K562 (cell line): ENCODE measurements at regions not wholly inside any gene's neighbourhood (a gene's known extent, or its start where the extent isn't known, plus 50 kb on each side); places are given as distances from the start of the nearest gene placed in this dataset.

Source experiments
- ATAC-seq: fragments of 200-7000 bp; cut with Tn5 transposase; 3 replicates; pipeline ENCODE4 v1.9.1; 2020; ENCODE audit warnings: moderate library complexity
- BruUV-seq: library from RNA; stranded (reverse); fragments of 400-500 nt; replicated peaks from 2 replicates; lab custom pipeline; 2021; lab: Mats Ljungman, UMichigan
- CTCF ChIA-PET: fragments of 300-600 bp; formaldehyde crosslinking; extraction: SDS; loops from one replicate; lab custom pipeline; 2021; ENCODE audit warnings: low intra/inter-chr PET ratio; lab: Yijun Ruan, JAX
- POLR2A ChIA-PET: fragments of 300-600, 350-650 bp; sonication (Branson Sonifier 250); formaldehyde crosslinking; extraction: SDS; loops from one replicate; lab custom pipeline; 2021; ENCODE audit warnings: antibody characterized with exemption, inconsistent platforms; lab: Yijun Ruan, JAX
- DNase-seq, 4 experiments: peaks; one replicate each; pipeline versions ENCODE4 v3.0.0 to v3.0.0-alpha.2; 2011 to 2018; ENCODE audit warnings: low spot score in 3 of 4, mixed read lengths in 3 of 4; ENCODE audit errors: extremely low read depth in 1 of 4
- FAIRE-seq: peaks from 2 replicates; lab custom pipeline; 2011; peaks lifted over from hg19 to GRCh38; lab: Jason Lieb, UNC
- H2AFZ ChIP-seq: 2 replicates; pipeline ENCODE4 v1.6.0; 2011; ENCODE audit warnings: low read depth, low read length, control low read depth, inconsistent platforms
- H3K27ac ChIP-seq: fragments of 200-600 bp; 3 replicates; pipeline ENCODE4 v1.8.0; 2011; ENCODE audit warnings: low read depth, mild to moderate bottlenecking, control low read depth, inconsistent platforms, low read length, moderate library complexity, mixed read lengths; ENCODE audit errors: extremely low read depth
- H3K27me3 ChIP-seq, 2 experiments: fragments of 300-600 bp in 1 of 2; 2 replicates in 1 of 2; 3 replicates in 1 of 2; pipeline versions ENCODE4 v1.6.0 to v1.8.0; 2011; ENCODE audit warnings: inconsistent platforms in 2 of 2, low read length in 2 of 2, mild to moderate bottlenecking in 1 of 2, mixed read lengths in 1 of 2, moderate library complexity in 1 of 2; ENCODE audit not compliant: control insufficient read depth in 2 of 2, insufficient read depth in 2 of 2
- H3K36me3 ChIP-seq: fragments of 300-600 bp; 3 replicates; pipeline ENCODE4 v1.8.0; 2011; ENCODE audit warnings: mild to moderate bottlenecking, low read length, inconsistent platforms; ENCODE audit not compliant: control insufficient read depth, insufficient read depth
- H3K4me1 ChIP-seq, 2 experiments: fragments of 200-600 bp in 1 of 2; replicated peaks in 1 of 2; 2 replicates in 1 of 2; 3 replicates in 1 of 2; pipeline versions ENCODE4 v1.5.1 to v1.8.0; 2011; ENCODE audit warnings: inconsistent platforms in 2 of 2, low read length in 2 of 2, mild to moderate bottlenecking in 1 of 2, mixed read lengths in 1 of 2, moderate library complexity in 1 of 2; ENCODE audit not compliant: control insufficient read depth in 2 of 2, insufficient read depth in 2 of 2
- H3K4me2 ChIP-seq: 2 replicates; pipeline ENCODE4 v1.6.1; 2011; ENCODE audit warnings: low read length, control low read depth, inconsistent platforms, mixed read lengths; ENCODE audit not compliant: insufficient read depth
- H3K4me3 ChIP-seq: fragments of 200-600 bp; sonication (generic), shearing (Covaris generic); 2 replicates; pipeline ENCODE4 v1.5.1; 2016; ENCODE audit warnings: control low read depth, inconsistent platforms
- H3K79me2 ChIP-seq: fragments of 200-600 bp; 3 replicates; pipeline ENCODE4 v1.8.0; 2011; ENCODE audit warnings: low read length, inconsistent platforms; ENCODE audit not compliant: control insufficient read depth, insufficient read depth
- H3K9ac ChIP-seq, 2 experiments: 2 replicates each; pipeline versions ENCODE4 v1.6.0 to v1.6.1; 2011; ENCODE audit warnings: low read depth in 2 of 2, low read length in 2 of 2, control low read depth in 1 of 2, inconsistent platforms in 1 of 2, mild to moderate bottlenecking in 1 of 2, mixed read lengths in 1 of 2; ENCODE audit not compliant: insufficient read depth in 1 of 2
- H3K9me1 ChIP-seq: one replicate; pipeline ENCODE4 v1.6.0; 2011; ENCODE audit warnings: inconsistent platforms, mild to moderate bottlenecking, low read length, moderate library complexity; ENCODE audit not compliant: control insufficient read depth, insufficient read depth
- H3K9me3 ChIP-seq: replicated peaks from 2 replicates; pipeline ENCODE4 v1.5.1; 2011; ENCODE audit warnings: low read depth, low read length, inconsistent platforms; ENCODE audit not compliant: control insufficient read depth, insufficient read depth
- H4K20me1 ChIP-seq: replicated peaks from 2 replicates; pipeline ENCODE4 v1.6.1; 2011; ENCODE audit warnings: low read length, inconsistent platforms, mixed read lengths; ENCODE audit not compliant: control insufficient read depth, insufficient read depth
- ATF4 ChIP-seq: fragments of 450-650 bp; formaldehyde crosslinking; IDR thresholded peaks from 2 replicates; pipeline ENCODE4 v1.4.0; 2022; ENCODE audit warnings: mild to moderate bottlenecking, moderate library complexity
- E2F6 ChIP-seq, 2 experiments: IDR thresholded peaks; 2 replicates each; pipeline ENCODE4 v1.6.1; 2011; ENCODE audit warnings: borderline replicate concordance in 1 of 2, control low read depth in 1 of 2, low read depth in 1 of 2, low read length in 1 of 2, mild to moderate bottlenecking in 1 of 2, mixed read lengths in 1 of 2, moderate library complexity in 1 of 2; ENCODE audit not compliant: insufficient read depth in 1 of 2, insufficient read length in 1 of 2, poor library complexity in 1 of 2, severe bottlenecking in 1 of 2; ENCODE audit errors: extremely low read depth in 1 of 2
- ELF1 ChIP-seq: fragments of 200-800 bp; sonication (Bioruptor generic); IDR thresholded peaks from 2 replicates; pipeline ENCODE4 v1.6.1; 2016; ENCODE audit warnings: missing genetic modification characterization, missing compliant biosample characterization
- ESRRB ChIP-seq: fragments of 250-450 bp; sonication (Bioruptor Pico); IDR thresholded peaks from 2 replicates; pipeline ENCODE4 v1.5.0; 2020; ENCODE audit warnings: mild to moderate bottlenecking, moderate library complexity, borderline replicate concordance
- FUS ChIP-seq: fragments of 200-400 bp; formaldehyde crosslinking; optimal IDR thresholded peaks from 2 replicates; pipeline ENCODE3; 2017; ENCODE audit warnings: low read depth, low read length
- GTF2A2 ChIP-seq: IDR thresholded peaks from 2 replicates; pipeline ENCODE4 v1.6.1; 2016; ENCODE audit warnings: mild to moderate bottlenecking, missing genetic modification characterization, missing compliant biosample characterization
- ILK ChIP-seq: fragments of 450-650 bp; IDR thresholded peaks from 2 replicates; pipeline ENCODE4 v1.6.1; 2016; ENCODE audit warnings: missing genetic modification characterization, low read depth, mild to moderate bottlenecking, missing compliant biosample characterization, moderate library complexity, borderline replicate concordance
- MAX ChIP-seq: sonication (generic); formaldehyde crosslinking; IDR thresholded peaks from 2 replicates; pipeline ENCODE4 v1.9.0; 2022; ENCODE audit warnings: mild to moderate bottlenecking, missing genetic modification reagents
- NCOA2 ChIP-seq, 2 experiments: fragments of 450-650 bp; IDR thresholded peaks; 2 replicates each; pipeline ENCODE4 v1.6.1; 2018; ENCODE audit warnings: mild to moderate bottlenecking in 2 of 2, moderate library complexity in 1 of 2; ENCODE audit not compliant: partially characterized antibody in 2 of 2
- RBBP5 ChIP-seq: fragments of 200-600 bp; sonication (generic); IDR thresholded peaks from 2 replicates; pipeline ENCODE4 v1.6.1; 2012; ENCODE audit warnings: borderline replicate concordance, mild to moderate bottlenecking, low read length, control low read depth, inconsistent platforms; ENCODE audit not compliant: insufficient read depth, poor library complexity, severe bottlenecking
- SMAD3 ChIP-seq: fragments of 450-650 bp; formaldehyde crosslinking; conservative IDR thresholded peaks from 2 replicates; pipeline ENCODE4 v1.4.0; 2020; ENCODE audit warnings: mild to moderate bottlenecking
- SMAD4 ChIP-seq: fragments of 250-450 bp; sonication (Bioruptor Pico); conservative IDR thresholded peaks from 2 replicates; pipeline ENCODE4 v1.8.0; 2021; ENCODE audit warnings: inconsistent platforms, mild to moderate bottlenecking, moderate library complexity
- ZNF41 ChIP-seq: fragments of 250-450 bp; sonication (Bioruptor Pico); conservative IDR thresholded peaks from 2 replicates; pipeline ENCODE4 v1.4.0; 2020; ENCODE audit warnings: mild to moderate bottlenecking
- whole genome bisulfite sequencing: fragments of 100-300 bp; shearing (Covaris generic); methylation state at CpG from one replicate; pipeline ENCODE4 v1.1.6; 2016; ENCODE audit warnings: low coverage, mixed read lengths; ENCODE audit not compliant: insufficient coverage; ENCODE audit errors: missing lambda C conversion rate; 5-methylcytosine and 5-hydroxymethylcytosine counted together
- in situ Hi-C: fragments of 300-500 bp; cut with MboI; formaldehyde crosslinking; loops from 4 replicates; pipeline ENCODE4 v1.15.0; 2018; ENCODE audit warnings: inconsistent platforms, mixed read lengths
- intact Hi-C: fragments of 100-400 bp; cut with micrococcal nuclease; formaldehyde crosslinking; loops from 2 replicates; pipeline ENCODE4 v1.14.2; 2022

- TF ChIP-seq E2F6 (IDR thresholded peaks at IDR 0.05; ENCODE audit: borderline replicate concordance in 1 of 2, extremely low read depth in 1 of 2, insufficient read depth in 1 of 2, insufficient read length in 1 of 2, low read depth in 1 of 2, low read length in 1 of 2, poor library complexity in 1 of 2, severe bottlenecking in 1 of 2) (no peak), SMAD4 (CRISPR knock-in tag) (no peak), ELF1 (tag) (no peak), ILK (tag) (no peak), ESRRB (no peak), GTF2A2 (tag) (no peak)
Observed at GRCh38 chr6:166004876-166005275, 162.8 kb downstream of the TBXT start (continued).

- FAIRE-seq (no peak), ATAC-seq (no peak), DNase-seq (no peak)
- in situ Hi-C loops (no loop called here), intact Hi-C loops (no loop called here)
- no TSS peak for BruUV-seq
- H3K4me2 ChIP-seq = no peak overlapping the region
- 0% methylated on average over 9 of the region's 9 CpGs for WGBS
- no peak overlapping the region for H3K4me3 ChIP-seq
- no peak overlapping the region for H2AFZ ChIP-seq
- no peaks in the 10 kb centered on the region for H3K79me2 ChIP-seq
- CTCF ChIA-PET = no interaction called here
- POLR2A ChIA-PET = no interaction called here
- H3K4me1 ChIP-seq = peaks cover 0 to 13% of the 10 kb centered on the region in 2 experiments; a peak in 1 of 5 replicates
- H3K9ac ChIP-seq = no peak overlapping the region
- H3K27me3 ChIP-seq = peaks cover 16 to 41% of the 10 kb centered on the region in 2 experiments; a peak in 4 of 5 replicates
- H3K27ac ChIP-seq = no peak overlapping the region
- H3K9me1 ChIP-seq = no peaks in the 10 kb centered on the region
- H3K36me3 ChIP-seq = no peaks in the 10 kb centered on the region
- H4K20me1 ChIP-seq = no peaks in the 10 kb centered on the region
- H3K9me3 ChIP-seq = no peaks in the 10 kb centered on the region
- TF ChIP-seq ZNF41 (CRISPR knock-in tag) (no peak), FUS (no peak), SMAD3 (CRISPR knock-in tag) (no peak), NCOA2 (IDR thresholded peaks at IDR 0.05; ENCODE audit: partially characterized antibody in 2 of 2) (no peak), ATF4 (CRISPR knock-in tag) (no peak), RBBP5 (no peak), MAX (CRISPR knock-in tag) (no peak)
Observed at GRCh38 chr6:166004471-166004870, 163.2 kb downstream of the TBXT start.
